ENCODE measurements at regions not wholly inside any gene's neighbourhood (a gene's known extent, or its start where the extent isn't known, plus 50 kb on each side); places are given as distances from the start of the nearest gene placed in this dataset.

DNA sequence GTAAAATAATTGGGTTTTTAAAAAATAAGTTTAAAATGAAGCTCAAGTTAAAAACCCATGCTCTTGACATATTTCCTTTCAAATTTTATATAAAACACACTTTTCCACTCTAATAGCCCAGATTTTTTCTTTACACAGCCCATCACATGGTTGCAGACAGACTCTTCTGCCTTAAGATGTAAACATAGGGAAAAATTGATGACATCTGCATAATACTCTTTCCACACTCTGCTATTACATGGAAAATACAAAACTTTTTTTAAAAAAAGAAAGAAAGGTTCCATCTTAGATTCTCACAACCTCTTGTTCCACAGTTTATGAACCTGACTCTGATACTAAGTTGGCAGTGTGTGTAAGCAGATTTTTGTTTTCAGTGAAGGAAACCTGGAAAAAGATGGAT is 120.8 kb upstream of the ZNF648 start:
- Histone ChIP-seq H3K27me3 (ENCODE audit: control insufficient read depth in 1 of 2, insufficient read depth in 2 of 2, low read length in 2 of 2) (no peaks in the 10 kb centered on the region), H3K27ac (ENCODE audit: low read length) (no peak overlapping the region), H3K4me1 (ENCODE audit: control insufficient read depth, insufficient read depth, low read length) (peaks cover 2% of the 10 kb centered on the region), H3K9ac (ENCODE audit: low read length in 2 of 2) (no peak overlapping the region), H3K9me3 (ENCODE audit: control insufficient read depth in 2 of 2, low read length in 2 of 2) (no peaks in the 10 kb centered on the region), H3K36me3 (ENCODE audit: control insufficient read depth in 2 of 2, insufficient read depth in 2 of 2, low read length in 2 of 2) (no peaks in the 10 kb centered on the region), H3K4me3 (ENCODE audit: low read length in 2 of 2) (no peak overlapping the region)

DNA sequence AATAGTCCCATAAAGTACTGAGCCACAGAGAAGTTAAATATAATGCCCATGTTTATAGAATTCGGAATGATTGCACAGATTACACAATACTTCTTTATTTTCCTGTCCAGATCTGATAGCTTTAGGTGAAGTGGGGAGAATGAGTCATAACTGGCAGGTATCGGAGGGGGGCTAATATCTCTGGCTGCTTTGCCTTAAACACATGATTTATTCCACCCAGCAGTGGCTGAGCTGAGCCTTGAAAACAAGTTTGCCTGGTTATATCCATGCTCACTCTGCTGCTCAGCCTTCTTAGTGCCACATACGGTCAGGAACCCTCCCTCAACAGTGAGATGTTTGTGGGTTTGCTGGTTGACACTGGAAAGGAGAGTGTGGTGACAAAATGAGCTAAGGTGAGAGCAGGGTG is 119.7 kb upstream of the ZNF648 start:
- H3K9ac ChIP-seq (ENCODE audit: low read length in 2 of 2): no peak overlapping the region
- H3K27me3 ChIP-seq (ENCODE audit: control insufficient read depth in 1 of 2, insufficient read depth in 2 of 2, low read length in 2 of 2): no peaks in the 10 kb centered on the region
- no peak overlapping the region for H3K27ac ChIP-seq (ENCODE audit: low read length)
- H3K4me3 ChIP-seq (ENCODE audit: low read length in 2 of 2): no peak overlapping the region
- no peaks in the 10 kb centered on the region for H3K36me3 ChIP-seq (ENCODE audit: control insufficient read depth in 2 of 2, insufficient read depth in 2 of 2, low read length in 2 of 2)
- H3K9me3 ChIP-seq (ENCODE audit: control insufficient read depth in 2 of 2, low read length in 2 of 2): no peaks in the 10 kb centered on the region
- no peaks in the 10 kb centered on the region for H3K4me1 ChIP-seq (ENCODE audit: control insufficient read depth, insufficient read depth, low read length)

DNA sequence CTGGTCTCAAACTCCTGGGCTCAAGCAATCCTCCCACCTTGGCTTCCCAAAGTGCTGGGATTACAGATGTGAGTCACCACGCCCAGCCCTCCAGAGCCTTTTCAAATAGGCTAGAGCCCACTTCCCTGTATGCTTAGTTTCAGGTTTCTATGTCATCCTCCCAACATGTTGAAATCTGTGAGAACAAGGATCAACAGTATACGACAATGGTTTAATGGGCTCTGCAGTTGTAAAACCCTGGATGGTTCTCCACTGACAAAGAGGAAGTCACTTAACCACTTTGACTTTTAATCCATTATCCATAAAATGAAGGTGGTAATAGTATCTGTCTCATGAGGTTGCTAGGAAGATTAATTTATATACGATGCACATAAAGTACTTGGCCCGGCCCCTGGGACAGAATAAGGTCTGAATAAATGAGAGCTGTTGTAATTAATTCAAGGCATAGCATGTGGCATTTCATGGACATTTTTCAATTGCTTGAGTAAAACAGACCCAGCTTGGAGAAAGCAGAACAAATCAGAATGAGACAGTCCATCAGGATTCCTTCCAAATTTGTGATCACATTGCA is 113.9 kb upstream of the ZNF648 start:
- Histone ChIP-seq H3K4me3 (ENCODE audit: low read length in 2 of 2) (no peak overlapping the region), H3K27ac (ENCODE audit: low read length) (no peak overlapping the region), H3K9ac (ENCODE audit: low read length in 2 of 2) (no peak overlapping the region)

DNA sequence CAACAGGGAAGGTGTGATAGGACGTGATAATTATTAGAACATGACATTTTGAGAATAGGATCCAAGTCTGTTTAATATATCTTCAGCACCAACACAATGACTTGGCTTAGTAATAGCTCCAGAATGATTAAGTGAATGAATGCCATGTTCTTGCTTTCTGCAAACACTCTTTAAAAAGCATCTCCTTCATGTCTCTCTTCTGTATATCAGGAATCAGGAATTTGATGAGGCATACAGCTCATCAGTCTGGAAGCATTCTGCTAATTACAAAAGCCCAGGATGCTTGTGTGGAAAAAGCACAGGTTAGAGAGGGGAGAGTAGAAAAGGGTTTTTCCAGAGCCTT is 113.0 kb upstream of the ZNF648 start:
- no peaks in the 10 kb centered on the region for H3K4me1 ChIP-seq (ENCODE audit: control insufficient read depth, insufficient read depth, low read length)
- no peaks in the 10 kb centered on the region for H3K9me3 ChIP-seq (ENCODE audit: control insufficient read depth in 2 of 2, low read length in 2 of 2)
- H3K4me3 ChIP-seq (ENCODE audit: low read length in 2 of 2): no peak overlapping the region
- no peaks in the 10 kb centered on the region for H3K27me3 ChIP-seq (ENCODE audit: control insufficient read depth in 1 of 2, insufficient read depth in 2 of 2, low read length in 2 of 2)
- H3K9ac ChIP-seq (ENCODE audit: low read length in 2 of 2): no peak overlapping the region
- no peak overlapping the region for H3K27ac ChIP-seq (ENCODE audit: low read length)
- no peaks in the 10 kb centered on the region for H3K36me3 ChIP-seq (ENCODE audit: control insufficient read depth in 2 of 2, insufficient read depth in 2 of 2, low read length in 2 of 2)

More for the DNA sequence above, 113.9 kb upstream of the ZNF648 start:
- Histone ChIP-seq H3K9me3 (ENCODE audit: control insufficient read depth in 2 of 2, low read length in 2 of 2) (no peaks in the 10 kb centered on the region), H3K27me3 (ENCODE audit: control insufficient read depth in 1 of 2, insufficient read depth in 2 of 2, low read length in 2 of 2) (no peaks in the 10 kb centered on the region), H3K36me3 (ENCODE audit: control insufficient read depth in 2 of 2, insufficient read depth in 2 of 2, low read length in 2 of 2) (no peaks in the 10 kb centered on the region), H3K4me1 (ENCODE audit: control insufficient read depth, insufficient read depth, low read length) (no peaks in the 10 kb centered on the region)

DNA sequence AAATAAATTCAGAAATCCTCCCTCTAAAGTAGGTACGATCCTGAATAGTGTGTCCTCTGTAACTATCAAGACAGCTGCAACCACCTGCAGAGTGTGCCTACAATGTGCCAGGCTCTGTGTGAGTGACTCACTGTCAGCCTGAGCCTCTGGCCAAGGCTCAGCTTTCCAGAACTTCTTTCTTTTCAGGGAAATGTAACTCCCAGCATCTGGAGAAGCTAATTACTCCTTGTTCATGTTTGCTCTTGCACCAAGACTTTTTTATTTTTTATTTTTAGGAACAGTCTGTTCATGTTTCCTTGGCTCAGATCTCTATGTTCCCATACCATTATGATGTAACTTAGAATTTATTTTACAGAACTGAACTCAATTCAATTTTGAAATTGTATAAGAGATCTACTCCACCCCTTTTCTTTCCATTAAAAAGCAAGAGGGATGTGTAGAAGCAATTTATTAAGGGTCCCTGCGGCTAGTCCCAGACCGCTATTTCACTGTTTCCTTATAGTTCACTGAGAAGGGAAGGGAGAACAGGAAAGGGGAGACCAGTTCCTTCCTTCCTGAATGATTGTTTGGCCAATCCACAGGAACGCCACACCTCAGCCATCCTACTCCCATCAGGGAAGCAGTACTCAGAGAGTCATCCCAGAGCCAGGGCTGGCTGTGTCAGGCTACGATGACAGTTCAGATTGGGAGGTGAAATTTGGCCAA is 112.4 kb upstream of the ZNF648 start:
- H3K9me3 ChIP-seq (ENCODE audit: control insufficient read depth in 2 of 2, low read length in 2 of 2): no peaks in the 10 kb centered on the region
- H3K27ac ChIP-seq (ENCODE audit: low read length): no peak overlapping the region
- H3K9ac ChIP-seq (ENCODE audit: low read length in 2 of 2): no peak overlapping the region
- no peaks in the 10 kb centered on the region for H3K27me3 ChIP-seq (ENCODE audit: control insufficient read depth in 1 of 2, insufficient read depth in 2 of 2, low read length in 2 of 2)
- no peak overlapping the region for H3K4me3 ChIP-seq (ENCODE audit: low read length in 2 of 2)
- H3K36me3 ChIP-seq (ENCODE audit: control insufficient read depth in 2 of 2, insufficient read depth in 2 of 2, low read length in 2 of 2): no peaks in the 10 kb centered on the region
- H3K4me1 ChIP-seq (ENCODE audit: control insufficient read depth, insufficient read depth, low read length): no peaks in the 10 kb centered on the region

DNA sequence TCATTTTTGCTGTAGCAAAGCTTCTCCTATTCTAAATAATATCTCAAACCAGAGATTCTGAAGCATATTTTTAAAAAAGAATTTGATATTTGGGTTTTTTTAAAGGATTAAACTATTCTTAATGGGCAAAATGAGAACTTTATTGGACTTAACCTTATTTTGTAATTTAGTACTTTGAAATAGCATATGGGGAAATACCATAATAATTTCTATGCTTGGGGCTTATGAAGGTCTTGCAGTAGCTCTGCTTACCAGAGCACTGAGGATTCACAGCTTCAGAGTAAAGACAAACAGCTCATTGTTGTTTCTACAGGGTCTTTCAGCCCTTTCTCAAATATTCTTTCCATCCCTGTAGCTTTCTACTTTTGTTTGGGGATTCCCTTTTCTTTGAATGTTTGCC is 111.2 kb upstream of the ZNF648 start:
- Histone ChIP-seq H3K9me3 (ENCODE audit: control insufficient read depth in 2 of 2, low read length in 2 of 2) (no peaks in the 10 kb centered on the region), H3K4me1 (ENCODE audit: control insufficient read depth, insufficient read depth, low read length) (no peaks in the 10 kb centered on the region), H3K4me3 (ENCODE audit: low read length in 2 of 2) (no peak overlapping the region), H3K9ac (ENCODE audit: low read length in 2 of 2) (no peak overlapping the region), H3K36me3 (ENCODE audit: control insufficient read depth in 2 of 2, insufficient read depth in 2 of 2, low read length in 2 of 2) (no peaks in the 10 kb centered on the region), H3K27ac (ENCODE audit: low read length) (no peak overlapping the region), H3K27me3 (ENCODE audit: control insufficient read depth in 1 of 2, insufficient read depth in 2 of 2, low read length in 2 of 2) (no peaks in the 10 kb centered on the region)

DNA sequence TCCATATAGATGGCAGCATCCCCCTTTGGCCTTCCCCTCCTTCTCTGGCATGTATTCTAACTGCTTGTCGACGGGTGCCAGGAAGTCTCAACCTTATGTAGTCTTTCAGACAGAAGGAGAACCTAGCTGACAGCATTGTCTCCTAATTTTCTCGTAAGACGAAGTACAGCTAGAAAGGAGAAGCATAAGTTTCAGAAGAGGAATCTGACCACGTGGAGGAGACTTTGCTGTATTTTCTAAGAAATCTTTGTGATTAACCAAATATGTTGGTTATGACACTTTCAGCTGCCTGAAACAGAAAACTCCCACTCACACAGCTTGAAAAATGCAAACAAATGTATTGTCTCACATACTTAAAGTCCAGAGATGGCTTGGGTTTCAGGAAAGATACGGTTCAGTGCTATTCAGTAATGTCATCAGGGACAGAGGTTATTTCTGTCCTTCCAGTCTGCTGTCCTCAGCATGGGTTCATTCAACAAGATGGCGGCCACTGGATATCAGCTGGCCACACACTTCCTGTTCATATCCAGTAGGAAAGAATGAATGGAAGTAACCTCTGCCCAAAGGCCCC is 109.5 kb upstream of the ZNF648 start:
- Histone ChIP-seq H3K9ac (ENCODE audit: low read length in 2 of 2) (no peak overlapping the region), H3K36me3 (ENCODE audit: control insufficient read depth in 2 of 2, insufficient read depth in 2 of 2, low read length in 2 of 2) (no peaks in the 10 kb centered on the region), H3K27me3 (ENCODE audit: control insufficient read depth in 1 of 2, insufficient read depth in 2 of 2, low read length in 2 of 2) (no peaks in the 10 kb centered on the region), H3K4me1 (ENCODE audit: control insufficient read depth, insufficient read depth, low read length) (no peaks in the 10 kb centered on the region), H3K4me3 (ENCODE audit: low read length in 2 of 2) (no peak overlapping the region), H3K9me3 (ENCODE audit: control insufficient read depth in 2 of 2, low read length in 2 of 2) (no peaks in the 10 kb centered on the region), H3K27ac (ENCODE audit: low read length) (no peak overlapping the region)

DNA sequence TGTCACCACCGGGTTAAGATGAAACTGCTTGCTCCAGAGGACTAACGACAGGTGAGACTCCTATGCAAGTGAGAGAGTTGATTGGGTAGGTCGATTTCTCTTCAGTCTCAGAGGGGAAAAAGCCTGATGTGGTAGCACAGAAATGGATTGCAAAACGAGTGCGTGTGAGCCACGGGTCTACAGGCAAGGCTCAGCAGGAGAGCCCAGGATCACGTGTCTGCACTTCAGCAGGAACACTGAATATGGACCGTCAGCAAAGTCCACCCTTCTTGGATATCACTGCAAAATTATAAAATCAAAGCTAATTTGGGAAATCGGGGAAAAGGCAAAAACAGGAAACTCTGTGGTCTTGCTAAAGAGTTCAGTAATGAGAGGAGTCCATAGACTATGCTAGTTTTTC is 107.7 kb upstream of the ZNF648 start:
- no peaks in the 10 kb centered on the region for H3K4me1 ChIP-seq (ENCODE audit: control insufficient read depth, insufficient read depth, low read length)
- no peaks in the 10 kb centered on the region for H3K27me3 ChIP-seq (ENCODE audit: control insufficient read depth in 1 of 2, insufficient read depth in 2 of 2, low read length in 2 of 2)
- no peak overlapping the region for H3K4me3 ChIP-seq (ENCODE audit: low read length in 2 of 2)
- H3K27ac ChIP-seq (ENCODE audit: low read length): no peak overlapping the region
- no peaks in the 10 kb centered on the region for H3K36me3 ChIP-seq (ENCODE audit: control insufficient read depth in 2 of 2, insufficient read depth in 2 of 2, low read length in 2 of 2)
- no peak overlapping the region for H3K9ac ChIP-seq (ENCODE audit: low read length in 2 of 2)
- no peaks in the 10 kb centered on the region for H3K9me3 ChIP-seq (ENCODE audit: control insufficient read depth in 2 of 2, low read length in 2 of 2)

DNA sequence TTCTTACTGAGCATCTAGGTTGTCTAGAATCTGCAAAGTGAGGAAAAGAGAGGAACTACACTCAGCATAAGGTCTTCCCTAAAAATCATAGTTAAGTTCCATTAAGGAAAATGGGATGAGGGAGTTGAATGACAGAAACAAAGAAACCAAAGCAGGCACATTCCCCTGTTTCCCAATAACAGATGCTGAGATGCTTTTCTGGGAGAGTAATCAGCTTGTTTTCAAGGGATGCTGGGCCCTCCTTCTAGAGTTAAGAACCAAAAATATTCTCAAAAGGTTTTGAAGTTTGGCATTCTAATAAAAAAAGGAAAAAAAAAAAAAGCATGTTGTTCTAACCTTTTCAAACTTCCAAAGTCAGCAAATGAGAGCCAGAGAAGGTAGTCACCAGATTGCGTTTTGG is 105.2 kb upstream of the ZNF648 start:
- no peaks in the 10 kb centered on the region for H3K36me3 ChIP-seq (ENCODE audit: control insufficient read depth in 2 of 2, insufficient read depth in 2 of 2, low read length in 2 of 2)
- H3K9ac ChIP-seq (ENCODE audit: low read length in 2 of 2): no peak overlapping the region
- no peaks in the 10 kb centered on the region for H3K9me3 ChIP-seq (ENCODE audit: control insufficient read depth in 2 of 2, low read length in 2 of 2)
- H3K27ac ChIP-seq (ENCODE audit: low read length): no peak overlapping the region
- no peaks in the 10 kb centered on the region for H3K27me3 ChIP-seq (ENCODE audit: control insufficient read depth in 1 of 2, insufficient read depth in 2 of 2, low read length in 2 of 2)
- H3K4me3 ChIP-seq (ENCODE audit: low read length in 2 of 2): no peak overlapping the region
- H3K4me1 ChIP-seq (ENCODE audit: control insufficient read depth, insufficient read depth, low read length): no peaks in the 10 kb centered on the region

DNA sequence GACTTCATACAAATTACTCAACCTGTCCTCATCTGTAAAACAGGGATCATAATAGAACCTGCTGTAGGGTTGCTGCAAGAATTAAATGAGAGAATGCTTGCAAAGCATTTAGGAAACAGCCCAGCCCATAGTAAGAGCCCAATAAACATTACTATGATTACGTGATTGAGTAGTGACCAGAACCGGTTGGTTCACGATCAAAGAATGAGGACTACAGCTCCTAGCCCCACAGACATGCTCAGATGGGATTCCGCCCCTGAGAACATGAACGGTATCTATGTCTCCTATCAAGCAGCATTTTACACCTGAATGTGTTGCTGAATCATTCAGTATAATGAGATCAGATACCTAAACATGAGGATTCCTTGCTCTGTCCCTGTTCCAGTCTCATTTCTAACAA is 104.8 kb upstream of the ZNF648 start:
- no peak overlapping the region for H3K4me3 ChIP-seq (ENCODE audit: low read length in 2 of 2)
- no peaks in the 10 kb centered on the region for H3K4me1 ChIP-seq (ENCODE audit: control insufficient read depth, insufficient read depth, low read length)
- no peaks in the 10 kb centered on the region for H3K9me3 ChIP-seq (ENCODE audit: control insufficient read depth in 2 of 2, low read length in 2 of 2)
- no peak overlapping the region for H3K9ac ChIP-seq (ENCODE audit: low read length in 2 of 2)
- no peaks in the 10 kb centered on the region for H3K27me3 ChIP-seq (ENCODE audit: control insufficient read depth in 1 of 2, insufficient read depth in 2 of 2, low read length in 2 of 2)
- H3K36me3 ChIP-seq (ENCODE audit: control insufficient read depth in 2 of 2, insufficient read depth in 2 of 2, low read length in 2 of 2): no peaks in the 10 kb centered on the region
- no peak overlapping the region for H3K27ac ChIP-seq (ENCODE audit: low read length)

DNA sequence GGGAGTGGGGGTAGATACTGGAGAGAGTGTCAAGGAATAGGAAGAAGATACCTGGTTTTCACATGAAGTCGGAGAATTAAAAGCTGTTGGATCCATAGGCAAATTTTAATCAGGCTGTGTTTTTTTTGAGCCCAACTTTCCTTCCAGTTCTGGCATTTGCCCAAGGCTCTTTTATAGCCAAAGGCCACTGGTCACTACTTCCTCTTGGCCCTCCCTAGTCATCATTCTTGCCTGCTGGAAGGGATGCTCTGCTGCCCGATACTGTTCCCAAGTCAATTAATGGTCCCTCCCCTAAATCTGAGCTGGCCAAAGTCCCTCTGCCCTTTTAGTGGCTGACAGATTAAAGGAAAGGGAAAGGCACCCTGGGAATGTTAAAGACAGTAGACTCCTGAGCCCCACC is 102.8 kb upstream of the ZNF648 start:
- Histone ChIP-seq H3K9ac (ENCODE audit: low read length in 2 of 2) (no peak overlapping the region), H3K9me3 (ENCODE audit: control insufficient read depth in 2 of 2, low read length in 2 of 2) (no peaks in the 10 kb centered on the region), H3K27me3 (ENCODE audit: control insufficient read depth in 1 of 2, insufficient read depth in 2 of 2, low read length in 2 of 2) (no peaks in the 10 kb centered on the region), H3K4me1 (ENCODE audit: control insufficient read depth, insufficient read depth, low read length) (no peaks in the 10 kb centered on the region), H3K36me3 (ENCODE audit: control insufficient read depth in 2 of 2, insufficient read depth in 2 of 2, low read length in 2 of 2) (no peaks in the 10 kb centered on the region), H3K4me3 (ENCODE audit: low read length in 2 of 2) (no peak overlapping the region), H3K27ac (ENCODE audit: low read length) (no peak overlapping the region)

All from stomach smooth muscle (tissue), 2 donors.